H9 (cell line): ENCODE measurements at regions not wholly inside any gene's neighbourhood (a gene's known extent, or its start where the extent isn't known, plus 50 kb on each side); places are given as distances from the start of the nearest gene placed in this dataset.

Experiments
- DNase-seq: peaks from one replicate; pipeline ENCODE4 v3.0.0-alpha.2; 2017
- H2AFZ ChIP-seq: one replicate; pipeline ENCODE4 v1.6.1; 2013; ENCODE audit warnings: mild to moderate bottlenecking, low read length, control low read depth, moderate library complexity
- H2AK5ac ChIP-seq: 2 replicates; pipeline ENCODE4 v1.6.1; 2013; ENCODE audit warnings: low read length, control low read depth, mixed read lengths; ENCODE audit not compliant: insufficient read length
- H2BK120ac ChIP-seq: one replicate; pipeline ENCODE4 v1.6.1; 2013; ENCODE audit warnings: low read depth, mild to moderate bottlenecking, low read length, control low read depth, inconsistent platforms; ENCODE audit not compliant: poor library complexity, severe bottlenecking
- H2BK12ac ChIP-seq: 2 replicates; pipeline ENCODE4 v1.6.1; 2013; ENCODE audit warnings: low read length, control low read depth, mixed read lengths, low read depth; ENCODE audit not compliant: insufficient read length
- H2BK15ac ChIP-seq: 2 replicates; pipeline ENCODE4 v1.6.1; 2013; ENCODE audit warnings: low read depth, low read length, control low read depth
- H2BK20ac ChIP-seq: one replicate; pipeline ENCODE4 v1.6.1; 2013; ENCODE audit warnings: low read depth, mild to moderate bottlenecking, low read length, control low read depth, inconsistent platforms; ENCODE audit not compliant: poor library complexity, severe bottlenecking
- H2BK5ac ChIP-seq: 2 replicates; pipeline ENCODE4 v1.6.1; 2013; ENCODE audit warnings: low read length, control low read depth, mixed read lengths; ENCODE audit not compliant: insufficient read length
- H3K14ac ChIP-seq: 2 replicates; pipeline ENCODE4 v1.6.1; 2013; ENCODE audit warnings: low read length, control low read depth; ENCODE audit not compliant: insufficient read depth
- H3K18ac ChIP-seq: 2 replicates; pipeline ENCODE4 v1.6.1; 2013; ENCODE audit warnings: low read depth, mild to moderate bottlenecking, mixed read lengths, low read length, control low read depth; ENCODE audit not compliant: insufficient read length
- H3K23ac ChIP-seq: 2 replicates; pipeline ENCODE4 v1.6.1; 2013; ENCODE audit warnings: low read length, control low read depth, mixed read lengths, low read depth; ENCODE audit not compliant: insufficient read length
- H3K23me2 ChIP-seq: 2 replicates; pipeline ENCODE4 v1.6.1; 2013; ENCODE audit warnings: low read depth, mild to moderate bottlenecking, mixed read lengths, low read length, control low read depth; ENCODE audit not compliant: insufficient read length, poor library complexity, severe bottlenecking
- H3K27ac ChIP-seq: 2 replicates; pipeline ENCODE4 v1.5.1; 2013; ENCODE audit warnings: low read length, control low read depth, mixed read lengths, low read depth; ENCODE audit not compliant: insufficient read length
- H3K27me3 ChIP-seq: 2 replicates; pipeline ENCODE4 v1.6.1; 2013; ENCODE audit warnings: low read length, control low read depth, inconsistent platforms; ENCODE audit not compliant: insufficient read depth
- H3K4ac ChIP-seq: 2 replicates; pipeline ENCODE4 v1.6.1; 2013; ENCODE audit warnings: low read depth, mild to moderate bottlenecking, control low read depth, inconsistent platforms, low read length, moderate library complexity
- H3K4me1 ChIP-seq: 2 replicates; pipeline ENCODE4 v1.6.1; 2013; ENCODE audit warnings: low read length, control low read depth, inconsistent platforms; ENCODE audit not compliant: insufficient read depth
- H3K4me2 ChIP-seq: 2 replicates; pipeline ENCODE4 v1.6.1; 2013; ENCODE audit warnings: low read length, control low read depth, mixed read lengths; ENCODE audit not compliant: insufficient read length, insufficient read depth
- H3K56ac ChIP-seq: 2 replicates; pipeline ENCODE4 v1.6.1; 2013; ENCODE audit warnings: low read depth, mild to moderate bottlenecking, mixed read lengths, low read length, control low read depth; ENCODE audit not compliant: insufficient read length
- H3K79me1 ChIP-seq: 2 replicates; pipeline ENCODE4 v1.6.1; 2013; ENCODE audit warnings: low read depth, mild to moderate bottlenecking, moderate library complexity, low read length, control low read depth, inconsistent platforms; ENCODE audit not compliant: insufficient read depth, poor library complexity, severe bottlenecking
- H3K79me2 ChIP-seq: 2 replicates; pipeline ENCODE4 v1.6.1; 2013; ENCODE audit warnings: low read length, control low read depth, inconsistent platforms; ENCODE audit not compliant: insufficient read depth
- H3K9ac ChIP-seq: 2 replicates; pipeline ENCODE4 v1.6.1; 2013; ENCODE audit warnings: low read length, control low read depth, mixed read lengths; ENCODE audit not compliant: insufficient read length; ENCODE audit errors: extremely low read depth
- H3K9me3 ChIP-seq: one replicate; pipeline ENCODE4 v1.6.1; 2013; ENCODE audit warnings: low read depth, low read length, inconsistent platforms; ENCODE audit not compliant: control insufficient read depth
- H3T11ph ChIP-seq: one replicate; pipeline ENCODE4 v1.6.1; 2013; ENCODE audit warnings: mild to moderate bottlenecking, low read length, control low read depth, inconsistent platforms
- H4K20me1 ChIP-seq: one replicate; pipeline ENCODE4 v1.6.1; 2013; ENCODE audit not compliant: control insufficient read depth, insufficient read length, insufficient read depth
- H4K5ac ChIP-seq: 2 replicates; pipeline ENCODE4 v1.6.1; 2013; ENCODE audit warnings: low read depth, mild to moderate bottlenecking, mixed read lengths, low read length, control low read depth; ENCODE audit not compliant: insufficient read length
- H4K8ac ChIP-seq: replicated peaks from 2 replicates; pipeline ENCODE4 v1.6.1; 2013; ENCODE audit warnings: low read length, control low read depth, mixed read lengths, low read depth; ENCODE audit not compliant: insufficient read length
- H4K91ac ChIP-seq: 2 replicates; pipeline ENCODE4 v1.6.1; 2013; ENCODE audit warnings: low read depth, mild to moderate bottlenecking, moderate library complexity, mixed read lengths, low read length, control low read depth; ENCODE audit not compliant: insufficient read length
- H3K27ac Mint-ChIP-seq, 3 experiments: 2 replicates in 2 of 3; 3 replicates in 1 of 3; pipeline ENCODE4 v1.8.0; 2020 to 2021; ENCODE audit warnings: mixed read lengths in 3 of 3, mild to moderate bottlenecking in 1 of 3, moderate library complexity in 1 of 3
- H3K27me3 Mint-ChIP-seq: 2 replicates; pipeline ENCODE4 v1.8.0; 2021; ENCODE audit warnings: low read depth, mild to moderate bottlenecking, moderate library complexity, mixed read lengths
- H3K36me3 Mint-ChIP-seq, 3 experiments: 2 replicates in 2 of 3; 3 replicates in 1 of 3; pipeline ENCODE4 v1.8.0; 2020 to 2021; ENCODE audit warnings: low read depth in 3 of 3, mixed read lengths in 3 of 3; ENCODE audit not compliant: insufficient read depth in 1 of 3
- H3K4me1 Mint-ChIP-seq, 2 experiments: 2 replicates each; pipeline ENCODE4 v1.8.0; 2020; ENCODE audit warnings: mixed read lengths in 2 of 2
- H3K4me3 Mint-ChIP-seq, 2 experiments: 2 replicates in 1 of 2; 3 replicates in 1 of 2; pipeline ENCODE4 v1.8.0; 2020 to 2021; ENCODE audit warnings: mild to moderate bottlenecking in 2 of 2, mixed read lengths in 2 of 2, moderate library complexity in 1 of 2
- H3K9me3 Mint-ChIP-seq, 2 experiments: 2 replicates in 1 of 2; 3 replicates in 1 of 2; pipeline ENCODE4 v1.8.0; 2020; ENCODE audit warnings: mild to moderate bottlenecking in 2 of 2, mixed read lengths in 2 of 2, moderate library complexity in 1 of 2
- WGBS: extraction: QIAGEN DNeasy Blood & Tissue Kit; methylation state at CpG from one replicate; pipeline ENCODE4 v1.1.7; 2013; ENCODE audit warnings: missing lambda C conversion rate, low lambda C conversion rate, mixed read lengths; ENCODE audit not compliant: insufficient read length; ENCODE audit errors: extremely low coverage; 5-methylcytosine and 5-hydroxymethylcytosine counted together
- TF ChIP-seq, protein P1 (sequence below): fragments of 200-600 bp; sonication (generic); conservative IDR thresholded peaks from 3 replicates; pipeline ENCODE4 v1.8.0; 2021; ENCODE audit warnings: antibody characterized with exemption, mild to moderate bottlenecking

GRCh38 chr2:186345745-186346144, 140.3 kb upstream of the ZC3H15 start:
- no peak overlapping the region for H3K14ac ChIP-seq
- H3K79me2 ChIP-seq = no peaks in the 10 kb centered on the region
- no CpG with 5 or more reads among the region's 5 CpGs for WGBS
- no peak overlapping the region for H4K8ac ChIP-seq
- H2AK5ac ChIP-seq = no peak overlapping the region
- H4K91ac ChIP-seq = no peak overlapping the region
- TF ChIP-seq, protein P1, sequence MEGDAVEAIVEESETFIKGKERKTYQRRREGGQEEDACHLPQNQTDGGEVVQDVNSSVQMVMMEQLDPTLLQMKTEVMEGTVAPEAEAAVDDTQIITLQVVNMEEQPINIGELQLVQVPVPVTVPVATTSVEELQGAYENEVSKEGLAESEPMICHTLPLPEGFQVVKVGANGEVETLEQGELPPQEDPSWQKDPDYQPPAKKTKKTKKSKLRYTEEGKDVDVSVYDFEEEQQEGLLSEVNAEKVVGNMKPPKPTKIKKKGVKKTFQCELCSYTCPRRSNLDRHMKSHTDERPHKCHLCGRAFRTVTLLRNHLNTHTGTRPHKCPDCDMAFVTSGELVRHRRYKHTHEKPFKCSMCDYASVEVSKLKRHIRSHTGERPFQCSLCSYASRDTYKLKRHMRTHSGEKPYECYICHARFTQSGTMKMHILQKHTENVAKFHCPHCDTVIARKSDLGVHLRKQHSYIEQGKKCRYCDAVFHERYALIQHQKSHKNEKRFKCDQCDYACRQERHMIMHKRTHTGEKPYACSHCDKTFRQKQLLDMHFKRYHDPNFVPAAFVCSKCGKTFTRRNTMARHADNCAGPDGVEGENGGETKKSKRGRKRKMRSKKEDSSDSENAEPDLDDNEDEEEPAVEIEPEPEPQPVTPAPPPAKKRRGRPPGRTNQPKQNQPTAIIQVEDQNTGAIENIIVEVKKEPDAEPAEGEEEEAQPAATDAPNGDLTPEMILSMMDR = no peak
- no peak overlapping the region for H3K23ac ChIP-seq
- no peak overlapping the region for H2BK5ac ChIP-seq
- no peaks in the 10 kb centered on the region for H3K23me2 ChIP-seq
- H3K27ac ChIP-seq = no peak overlapping the region
- Mint-ChIP-seq H3K9me3 (no peaks in the 10 kb centered on the region), H3K27ac (no peak overlapping the region), H3K36me3 (peaks cover 0 to 6% (median 0%) of the 10 kb centered on the region in 3 experiments; a peak in 2 of 7 replicates), H3K4me1 (peaks cover 7 to 9% of the 10 kb centered on the region in 2 experiments), H3K4me3 (no peak overlapping the region), H3K27me3 (no peaks in the 10 kb centered on the region)
- no peak overlapping the region for H2BK15ac ChIP-seq
- no peak overlapping the region for H2BK120ac ChIP-seq
- DNase-seq = no peak
- H3K4ac ChIP-seq = no peak overlapping the region
- H2BK20ac ChIP-seq = no peak overlapping the region
- H3K27me3 ChIP-seq = no peaks in the 10 kb centered on the region
- H3K4me2 ChIP-seq = no peak overlapping the region
- H2AFZ ChIP-seq = no peak overlapping the region
- H3K4me1 ChIP-seq = no peaks in the 10 kb centered on the region
- H3K56ac ChIP-seq = no peak overlapping the region
- no peak overlapping the region for H3T11ph ChIP-seq
- H4K5ac ChIP-seq = no peak overlapping the region
- no peaks in the 10 kb centered on the region for H3K9me3 ChIP-seq
- no peaks in the 10 kb centered on the region for H4K20me1 ChIP-seq
- no peak overlapping the region for H3K9ac ChIP-seq
- H3K18ac ChIP-seq = no peak overlapping the region
- H2BK12ac ChIP-seq = no peak overlapping the region
- no peaks in the 10 kb centered on the region for H3K79me1 ChIP-seq
